ENCODE measurements at regions not wholly inside any gene's neighbourhood (a gene's known extent, or its start where the extent isn't known, plus 50 kb on each side); places are given as distances from the start of the nearest gene placed in this dataset.

- DNase-seq (ENCODE audit: low read depth), result no peak
- TF ChIP-seq CTCF (conservative IDR thresholded peaks at IDR 0.05; ENCODE audit: low read depth, low read length), result no peak
- H3K4me3 ChIP-seq (ENCODE audit: low read length), result no peak overlapping the region
These were observed 58.4 kb upstream of the NUDT12 start for GRCh38 chr5:103620851-103621547.

GRCh38 chr5:103617913-103618312 is 55.3 kb upstream of the NUDT12 start:
- no peak overlapping the region for H3K4me3 ChIP-seq (ENCODE audit: low read length)
- TF ChIP-seq CTCF (conservative IDR thresholded peaks at IDR 0.05; ENCODE audit: low read depth, low read length), result no peak
- DNase-seq (ENCODE audit: low read depth), result no peak

- no peak for TF ChIP-seq CTCF (conservative IDR thresholded peaks at IDR 0.05; ENCODE audit: low read depth, low read length)
- H3K4me3 ChIP-seq (ENCODE audit: low read length), result no peak overlapping the region
- no peak for DNase-seq (ENCODE audit: low read depth)
These were observed 54.5 kb upstream of the NUDT12 start for GRCh38 chr5:103617090-103617489.

- no peak overlapping the region for H3K4me3 ChIP-seq (ENCODE audit: low read length)
- TF ChIP-seq CTCF (conservative IDR thresholded peaks at IDR 0.05; ENCODE audit: low read depth, low read length), result no peak
- DNase-seq (ENCODE audit: low read depth), result no peak
These were observed 50.0 kb upstream of the NUDT12 start for GRCh38 chr5:103612545-103612944.
